ENCODE measurements at regions not wholly inside any gene's neighbourhood (a gene's known extent, or its start where the extent isn't known, plus 50 kb on each side); places are given as distances from the start of the nearest gene placed in this dataset.
"Not testable (repeated sequence)": the region's sequence is repeated elsewhere in the genome, so short reads cannot be mapped to it uniquely, and the experiment has no call there.

- no peak for DNase-seq (ENCODE audit: low read depth, low spot score)
- H3K27ac ChIP-seq = no peak overlapping the region
Observed at GRCh38 chr10:61024856-61025201, 80.8 kb upstream of the RHOBTB1 start.

GRCh38 chr10:61024151-61024855 lies 80.3 kb upstream of the RHOBTB1 start:
- no peak for DNase-seq (ENCODE audit: low read depth, low spot score)
- no peak overlapping the region for H3K27ac ChIP-seq

GRCh38 chr10:61023053-61023452 lies 79.1 kb upstream of the RHOBTB1 start:
- no peak for DNase-seq (ENCODE audit: low read depth, low spot score)
- no peak overlapping the region for H3K27ac ChIP-seq

- no peak overlapping the region for H3K27ac ChIP-seq
- no peak for DNase-seq (ENCODE audit: low read depth, low spot score)
Observed at GRCh38 chr10:61021926-61022325, 77.9 kb upstream of the RHOBTB1 start.

- no peak overlapping the region for H3K27ac ChIP-seq
- no peak for DNase-seq (ENCODE audit: low read depth, low spot score)
Observed at GRCh38 chr10:61020420-61021158, 76.6 kb upstream of the RHOBTB1 start.

GRCh38 chr10:61018146-61018545 lies 74.2 kb upstream of the RHOBTB1 start:
- no peak for DNase-seq (ENCODE audit: low read depth, low spot score)

GRCh38 chr10:61016630-61017029 lies 72.6 kb upstream of the RHOBTB1 start:
- DNase-seq (ENCODE audit: low read depth, low spot score) = no peak
- no peak overlapping the region for H3K27ac ChIP-seq

More at GRCh38 chr10:61018146-61018545, 74.2 kb upstream of the RHOBTB1 start:
- H3K27ac ChIP-seq = no peak overlapping the region

GRCh38 chr10:61016007-61016406 lies 72.0 kb upstream of the RHOBTB1 start:
- no peak for DNase-seq (ENCODE audit: low read depth, low spot score)
- H3K27ac ChIP-seq = no peak overlapping the region

GRCh38 chr10:61010863-61011262 lies 66.9 kb upstream of the RHOBTB1 start:
- no peak for DNase-seq (ENCODE audit: low read depth, low spot score)
- no peak overlapping the region for H3K27ac ChIP-seq

GRCh38 chr10:61003069-61003468 lies 59.1 kb upstream of the RHOBTB1 start:
- H3K27ac ChIP-seq; DNase-seq (ENCODE audit: low read depth, low spot score): not testable (repeated sequence)

- DNase-seq (ENCODE audit: low read depth, low spot score) = no peak
Observed at GRCh38 chr10:61001731-61002122, 57.7 kb upstream of the RHOBTB1 start.

GRCh38 chr10:61000769-61001730 lies 57.1 kb upstream of the RHOBTB1 start:
- H3K27ac ChIP-seq = no peak overlapping the region
- DNase-seq (ENCODE audit: low read depth, low spot score) = no peak

More at GRCh38 chr10:61001731-61002122, 57.7 kb upstream of the RHOBTB1 start:
- no peak overlapping the region for H3K27ac ChIP-seq

- no peak for DNase-seq (ENCODE audit: low read depth, low spot score)
- no peak overlapping the region for H3K27ac ChIP-seq
Observed at GRCh38 chr10:60998932-60999331, 54.9 kb upstream of the RHOBTB1 start.

- no peak for DNase-seq (ENCODE audit: low read depth, low spot score)
Observed at GRCh38 chr10:60994128-60994527, 50.1 kb upstream of the RHOBTB1 start.

More at GRCh38 chr10:60994128-60994527, 50.1 kb upstream of the RHOBTB1 start:
- no peak overlapping the region for H3K27ac ChIP-seq

Data from epithelial cell of prostate (primary cell).